Endometrial microvascular endothelial cells (primary cell): ENCODE measurements at regions not wholly inside any gene's neighbourhood (a gene's known extent, or its start where the extent isn't known, plus 50 kb on each side); places are given as distances from the start of the nearest gene placed in this dataset.

ENCODE experiments used
- in situ Hi-C: cut with HindIII; loops from 2 replicates; pipeline ENCODE4 v1.10.0; 2017; ENCODE audit warnings: low sequenced_read_pairs, low pct_unique_long_range_greater_than_20kb; ENCODE audit errors: inconsistent ontology term

- in situ Hi-C loops = no loop called here
Observed at GRCh38 chr2:41907141-41907540, 140.7 kb upstream of the PKDCC start.

- in situ Hi-C loops = no loop called here
Observed at GRCh38 chr2:41907771-41908207, 140.0 kb upstream of the PKDCC start.

DNA sequence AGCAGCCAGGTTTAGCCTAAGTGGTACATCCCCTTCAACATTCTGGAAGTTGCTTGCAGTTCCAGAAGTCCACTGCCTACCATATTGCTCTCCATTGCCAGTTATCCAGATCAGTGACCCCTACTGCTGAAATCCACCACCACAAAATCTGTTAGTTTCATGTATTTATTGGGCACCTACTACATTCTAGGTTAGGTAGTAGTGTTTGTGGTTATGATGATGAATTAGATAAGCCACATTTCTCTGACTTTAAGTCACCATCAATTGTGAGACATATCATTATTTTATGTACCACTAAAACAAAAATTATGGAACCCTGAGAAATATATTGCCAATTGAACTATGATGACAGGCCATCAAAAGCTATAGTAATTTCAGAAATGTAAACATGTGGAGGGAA is 139.5 kb upstream of the PKDCC start:
- in situ Hi-C loops = no loop called here

GRCh38 chr2:41909584-41909983 is 138.2 kb upstream of the PKDCC start:
- in situ Hi-C loops = no loop called here

DNA sequence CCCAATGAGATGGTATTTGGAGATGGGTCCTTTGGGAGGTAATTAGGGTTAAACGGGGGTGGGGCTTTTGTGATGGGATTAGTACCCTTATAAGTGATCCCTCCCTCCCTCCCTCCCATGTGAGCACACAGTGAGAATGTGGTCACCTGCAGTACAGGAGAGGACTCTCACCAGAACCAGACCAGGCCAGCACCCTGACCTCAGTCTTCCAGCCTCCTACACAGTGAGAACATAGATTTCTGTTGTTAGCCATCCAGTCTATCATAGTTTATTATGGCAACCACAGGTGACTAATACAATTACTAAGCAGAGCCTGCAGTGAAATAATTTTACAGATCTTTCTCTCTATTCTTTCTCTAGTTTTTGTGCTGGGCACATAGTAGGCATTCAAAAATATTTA is 137.7 kb upstream of the PKDCC start:
- in situ Hi-C loops = no loop called here

DNA sequence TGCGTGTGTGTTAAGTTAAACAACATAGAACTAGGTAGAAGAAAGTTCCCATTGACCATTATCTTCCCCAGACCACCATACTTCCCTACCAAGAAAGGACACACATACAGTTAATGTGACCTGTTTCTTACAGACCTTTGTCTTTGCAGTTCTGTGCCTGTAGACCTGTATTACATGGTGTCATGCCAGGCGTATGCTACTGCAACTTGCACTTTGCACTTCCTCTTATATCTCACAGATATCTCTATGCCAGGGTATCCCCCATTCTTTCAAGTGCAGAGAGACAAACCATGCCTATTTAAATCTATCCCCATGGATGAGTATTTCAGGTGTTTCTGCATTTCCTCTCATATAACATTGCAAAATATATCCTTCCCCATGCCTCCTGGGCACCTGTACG is 136.8 kb upstream of the PKDCC start:
- in situ Hi-C loops = no loop called here

DNA sequence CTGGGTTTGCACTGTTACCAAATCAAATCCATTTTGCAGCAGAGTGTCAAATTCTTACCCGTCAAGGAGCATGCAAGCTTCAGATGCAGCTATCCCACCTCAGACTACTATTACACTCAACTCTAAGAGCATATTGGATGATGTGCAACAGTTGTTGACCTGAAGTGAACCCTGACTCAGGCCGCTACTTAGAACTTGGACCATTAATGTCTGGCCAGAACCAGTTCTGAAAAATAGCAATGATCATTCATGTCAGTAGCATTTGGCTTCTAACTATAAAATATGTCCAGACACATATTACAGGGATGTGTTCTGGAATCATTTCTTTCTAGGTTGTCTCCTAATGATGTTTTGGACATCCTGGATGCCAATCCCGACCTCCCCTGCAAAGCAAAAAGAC is 135.5 kb upstream of the PKDCC start:
- in situ Hi-C loops = no loop called here

DNA sequence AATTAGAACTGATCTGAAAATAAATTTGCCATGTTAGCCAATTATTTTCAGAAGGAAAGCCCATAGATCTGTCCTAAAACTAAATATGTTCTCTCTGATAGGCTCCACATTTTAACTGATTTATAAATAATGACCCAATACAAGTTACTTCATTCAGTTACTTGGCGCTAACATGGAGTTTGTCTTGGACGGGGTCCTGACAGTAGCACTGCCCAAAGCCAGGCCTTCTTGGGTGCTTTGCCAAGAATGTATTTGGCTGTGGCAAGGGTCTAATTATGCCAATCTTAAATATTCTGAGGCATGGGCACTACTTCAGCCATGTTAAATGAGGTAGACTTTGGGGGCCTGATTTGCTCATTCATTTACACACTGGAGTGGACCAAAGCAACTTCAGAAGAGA is 135.0 kb upstream of the PKDCC start:
- in situ Hi-C loops = no loop called here

GRCh38 chr2:41913311-41913710 is 134.5 kb upstream of the PKDCC start:
- in situ Hi-C loops = no loop called here

- in situ Hi-C loops = no loop called here
Observed at GRCh38 chr2:41913921-41914609, 133.8 kb upstream of the PKDCC start.

GRCh38 chr2:41914936-41915335 is 132.9 kb upstream of the PKDCC start:
- in situ Hi-C loops = no loop called here

DNA sequence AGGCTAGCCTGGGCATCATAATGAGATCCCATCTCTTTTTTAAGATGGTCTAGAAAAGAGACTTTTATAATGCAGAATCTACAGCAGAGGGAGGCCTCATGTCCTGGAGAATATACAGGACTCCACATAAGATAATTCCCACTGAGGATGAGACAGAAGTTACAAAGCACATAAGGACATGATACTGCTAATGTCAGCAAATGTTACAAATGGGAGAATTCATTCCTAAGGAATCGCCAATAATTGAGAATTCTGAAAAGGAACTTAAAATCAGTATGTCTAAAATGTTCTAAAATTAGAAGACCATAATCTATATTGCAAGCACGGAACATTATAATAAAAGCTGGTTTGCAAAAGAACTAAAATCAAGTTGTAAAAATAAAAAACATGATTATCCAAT is 131.6 kb upstream of the PKDCC start:
- in situ Hi-C loops = no loop called here

DNA sequence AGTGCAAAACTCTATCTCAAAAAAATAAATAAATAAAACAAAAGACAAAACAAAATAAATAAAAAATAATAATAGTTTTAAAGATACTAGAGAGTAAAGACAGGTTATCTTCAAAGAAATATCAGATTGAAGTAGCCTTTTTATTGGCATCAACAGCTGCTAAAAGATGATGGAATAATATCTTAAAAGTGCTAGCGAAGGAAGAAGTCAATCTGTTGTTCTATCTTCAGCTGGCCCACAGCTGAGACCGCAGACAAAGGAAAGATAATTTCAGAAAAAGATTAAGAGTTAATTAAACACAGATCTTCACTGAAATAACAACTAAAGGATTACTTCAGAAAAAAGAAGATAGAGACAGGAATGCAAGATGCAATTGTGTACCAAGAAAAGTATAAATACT is 130.2 kb upstream of the PKDCC start:
- in situ Hi-C loops = no loop called here

GRCh38 chr2:41919135-41919534 is 128.7 kb upstream of the PKDCC start:
- in situ Hi-C loops = no loop called here

DNA sequence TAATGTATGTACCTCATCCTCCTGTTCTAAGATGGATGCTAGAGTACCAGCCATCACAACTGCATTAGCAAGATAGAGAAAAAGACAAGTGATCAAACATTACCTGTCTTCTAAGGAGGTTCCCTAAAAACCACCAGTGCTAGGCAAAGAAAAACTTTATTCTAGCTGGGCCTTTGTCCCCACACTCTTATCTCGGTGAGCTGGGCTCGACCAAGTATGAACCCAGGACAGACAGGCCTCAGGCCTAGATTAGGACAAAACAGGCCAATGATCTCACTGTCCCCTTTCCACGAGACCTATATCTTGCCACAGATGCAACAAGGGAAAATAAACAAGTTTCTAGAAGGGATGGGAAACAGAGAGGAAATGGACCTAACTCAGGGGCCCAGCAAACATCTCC is 127.6 kb upstream of the PKDCC start:
- in situ Hi-C loops = no loop called here

- in situ Hi-C loops = no loop called here
Observed at GRCh38 chr2:41920812-41921211, 127.0 kb upstream of the PKDCC start.

DNA sequence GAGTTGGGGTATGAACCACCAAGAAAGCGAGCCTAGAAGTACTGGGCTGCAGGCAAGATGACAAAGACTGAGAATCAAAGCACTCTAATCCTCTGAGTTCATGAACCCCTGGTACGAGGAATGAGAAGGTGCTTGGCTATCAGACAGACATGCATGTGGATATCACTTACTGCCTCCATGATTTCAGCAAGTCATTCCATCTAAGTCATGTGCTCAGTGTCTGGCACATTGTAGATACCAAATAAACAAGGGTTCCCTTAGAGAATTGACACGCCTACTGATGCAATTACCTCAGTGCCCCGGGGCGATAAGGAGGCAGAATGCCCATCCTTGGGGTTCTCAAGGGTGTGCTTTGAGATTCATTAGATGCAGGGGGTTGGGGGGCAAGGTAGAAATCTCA is 125.6 kb upstream of the PKDCC start:
- in situ Hi-C loops = no loop called here

DNA sequence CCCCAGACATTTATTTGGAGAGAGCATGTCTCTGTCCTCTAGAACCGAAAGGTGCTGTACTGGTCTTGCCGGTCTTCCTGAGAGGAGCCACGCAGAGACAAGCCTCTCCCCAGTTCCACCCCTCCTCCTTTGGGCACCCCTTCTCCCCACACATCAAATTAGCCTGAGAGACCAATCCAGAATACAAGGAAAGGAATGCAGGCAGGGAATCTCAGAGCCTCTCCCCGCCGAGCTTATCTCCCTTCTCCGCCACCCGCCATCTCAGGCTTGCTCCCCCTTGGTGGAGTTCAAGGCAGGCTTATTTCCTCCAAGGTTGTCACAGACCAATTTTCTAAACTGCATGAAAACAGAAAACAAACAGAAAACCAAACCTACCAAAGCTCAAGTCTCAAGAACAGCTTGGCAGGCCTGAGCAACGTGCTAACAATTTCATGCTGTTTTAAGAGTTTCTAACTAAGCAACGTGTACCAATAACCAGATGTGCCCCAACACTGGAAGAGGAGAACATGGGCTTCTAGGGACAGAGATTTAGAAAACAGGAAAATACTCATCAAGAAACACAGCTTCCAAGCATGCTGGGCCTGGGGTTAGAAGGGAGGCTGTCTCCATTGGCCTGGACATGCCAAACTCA is 124.5 kb upstream of the PKDCC start:
- in situ Hi-C loops = no loop called here

DNA sequence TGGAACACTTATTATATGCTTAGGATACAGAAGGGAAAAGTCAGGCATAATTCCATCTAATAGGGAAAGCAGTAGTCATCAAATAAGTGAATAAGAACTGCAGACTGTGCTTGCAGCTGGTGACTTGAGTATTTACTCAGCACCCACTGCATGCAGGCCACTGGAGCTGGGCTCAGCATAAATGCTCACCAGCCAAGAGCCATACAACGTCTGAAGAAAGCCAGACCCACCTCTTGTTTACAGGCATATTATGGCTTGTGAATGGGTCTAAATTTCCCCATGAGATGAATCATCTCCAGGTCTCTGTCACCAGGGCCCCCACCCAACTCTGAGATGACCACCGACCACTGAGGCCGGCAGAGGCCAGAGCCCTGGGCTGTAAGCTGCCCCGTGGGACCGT is 123.8 kb upstream of the PKDCC start:
- in situ Hi-C loops = no loop called here

DNA sequence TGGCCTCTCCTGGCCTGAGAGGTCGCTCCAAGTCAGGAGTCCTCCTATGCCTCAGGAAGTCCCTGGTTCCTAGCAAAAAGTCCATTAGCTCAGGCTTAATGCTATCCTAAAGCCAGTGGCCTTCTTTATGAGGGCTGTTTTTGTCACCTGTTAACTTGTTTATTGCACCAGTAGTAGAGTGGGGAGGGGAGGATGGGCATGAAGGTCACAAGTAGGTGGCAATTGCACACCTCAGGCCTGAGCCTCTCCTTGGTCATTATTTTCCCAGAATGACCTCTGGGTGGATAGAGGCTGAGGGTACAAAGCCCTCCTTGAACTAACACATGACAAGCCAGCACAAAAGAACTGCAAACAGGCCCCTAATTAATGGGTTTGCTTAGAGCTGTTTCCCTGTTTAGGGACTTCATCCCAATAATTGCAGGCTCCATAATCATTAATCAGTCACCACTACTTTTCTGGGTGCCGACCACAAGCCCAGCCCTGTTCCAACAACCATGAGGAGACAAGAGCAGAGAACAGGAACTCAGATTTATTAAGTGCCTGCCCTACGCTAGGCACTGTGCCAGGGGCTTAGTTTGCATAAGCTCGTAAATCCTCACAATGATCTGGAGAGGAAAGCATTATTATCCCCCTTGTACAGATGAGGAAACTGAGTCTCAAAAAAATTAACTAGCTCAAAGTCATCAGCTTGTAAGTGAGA is 123.0 kb upstream of the PKDCC start:
- in situ Hi-C loops = no loop called here
